Upper lobe of left lung (tissue), 4 donors: ENCODE measurements at regions not wholly inside any gene's neighbourhood (a gene's known extent, or its start where the extent isn't known, plus 50 kb on each side); places are given as distances from the start of the nearest gene placed in this dataset.

ENCODE experiments used
- CTCF ChIP-seq, 6 experiments: fragments of 450-650 bp in 4 of 6; fragments of 200-600 bp in 2 of 6; sonication (generic) in 2 of 6; IDR thresholded peaks; one replicate each; pipeline ENCODE4 v1.5.1; 2016 to 2019; ENCODE audit warnings: antibody characterized with exemption in 6 of 6
- EP300 ChIP-seq, 4 donors: sonication (generic); formaldehyde crosslinking; IDR thresholded peaks; one replicate each; pipeline ENCODE4 v1.5.1; 2017; ENCODE audit warnings: antibody characterized with exemption in 4 of 4, control low read depth in 2 of 4
- POLR2A ChIP-seq, 4 donors: fragments of 450-650 bp; IDR thresholded peaks; one replicate each; pipeline ENCODE4 v1.5.1; 2016 to 2017; ENCODE audit warnings: antibody characterized with exemption in 4 of 4, mild to moderate bottlenecking in 2 of 4
- POLR2AphosphoS5 ChIP-seq, 2 donors: sonication (generic); formaldehyde crosslinking; IDR thresholded peaks; one replicate each; pipeline ENCODE4 v1.5.1; 2017; ENCODE audit warnings: antibody characterized with exemption in 2 of 2

- TF ChIP-seq POLR2AphosphoS5 (IDR thresholded peaks at IDR 0.05) (no peak), EP300 (IDR thresholded peaks at IDR 0.05) (no peak), CTCF (IDR thresholded peaks at IDR 0.05) (no peak), POLR2A (IDR thresholded peaks at IDR 0.05) (no peak)
Observed at GRCh38 chr6:158912655-158913054, 87.3 kb downstream of the RSPH3 start.
